HepG2 (cell line): ENCODE measurements at regions not wholly inside any gene's neighbourhood (a gene's known extent, or its start where the extent isn't known, plus 50 kb on each side); places are given as distances from the start of the nearest gene placed in this dataset.

Experiments used
- ARID2 ChIP-seq: sonication (generic); formaldehyde crosslinking; IDR thresholded peaks from 2 replicates; pipeline ENCODE4 v1.8.1; 2022; ENCODE audit warnings: mild to moderate bottlenecking, missing genetic modification reagents, borderline replicate concordance
- ARNT2 ChIP-seq: sonication (generic); formaldehyde crosslinking; IDR thresholded peaks from 2 replicates; pipeline ENCODE4 v1.8.0; 2022; ENCODE audit warnings: mild to moderate bottlenecking, low read depth, missing genetic modification reagents, moderate library complexity
- CTCF ChIP-seq: sonication (generic); formaldehyde crosslinking; IDR thresholded peaks from 2 replicates; pipeline ENCODE4 v1.5.0; 2020; ENCODE audit warnings: mild to moderate bottlenecking, missing genetic modification reagents, moderate library complexity
- FOXK2 ChIP-seq: fragments of 450-650 bp; IDR thresholded peaks from 2 replicates; pipeline ENCODE4 v1.6.1; 2016
- XRCC5 ChIP-seq: fragments of 200-400 bp; formaldehyde crosslinking; optimal IDR thresholded peaks from 2 replicates; pipeline ENCODE3; 2017; ENCODE audit warnings: mild to moderate bottlenecking, low read length
- ZNF513 ChIP-seq: sonication (generic); formaldehyde crosslinking; conservative IDR thresholded peaks from 2 replicates; pipeline ENCODE4 v1.5.0; 2020; ENCODE audit warnings: missing genetic modification reagents
- ZNF580 ChIP-seq: IDR thresholded peaks from 2 replicates; pipeline ENCODE4 v1.6.1; 2016; ENCODE audit warnings: low read depth, borderline replicate concordance
- ZZZ3 ChIP-seq: sonication (generic); formaldehyde crosslinking; IDR thresholded peaks from 2 replicates; pipeline ENCODE4 v1.4.0; 2020; ENCODE audit warnings: missing genetic modification reagents, mild to moderate bottlenecking, borderline replicate concordance
- TF ChIP-seq, protein P1 (sequence below): IDR thresholded peaks from 2 replicates; pipeline ENCODE4 v1.6.1; 2016; ENCODE audit warnings: low read depth, missing genetic modification reagents, missing compliant biosample characterization

DNA sequence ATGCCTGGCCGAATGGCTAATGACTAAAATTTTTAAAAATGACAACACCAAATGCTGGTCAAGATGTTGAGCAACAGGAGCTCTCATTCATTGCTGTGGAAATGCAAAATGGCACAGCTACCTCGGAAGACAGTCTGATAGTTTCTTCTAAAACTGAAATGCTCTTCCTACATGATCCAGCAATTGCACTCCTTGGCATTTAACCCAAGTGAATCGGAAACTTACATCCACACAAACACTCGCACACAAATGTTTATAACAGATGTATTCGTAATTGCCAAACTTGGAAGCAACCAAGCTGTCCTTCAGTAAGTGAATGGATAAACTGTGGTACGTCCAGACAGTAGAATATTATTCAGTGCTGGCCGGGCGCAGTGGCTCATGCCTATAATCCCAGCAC lies 56.4 kb upstream of the NCOA3 start:
- TF ChIP-seq XRCC5 (no peak), ZNF580 (CRISPR knock-in tag) (no peak), ARID2 (CRISPR knock-in tag) (no peak), FOXK2 (no peak), CTCF (no peak), ARNT2 (CRISPR knock-in tag) (no peak), ZNF513 (CRISPR knock-in tag) (no peak), ZZZ3 (CRISPR knock-in tag) (no peak)
- TF ChIP-seq, protein P1, sequence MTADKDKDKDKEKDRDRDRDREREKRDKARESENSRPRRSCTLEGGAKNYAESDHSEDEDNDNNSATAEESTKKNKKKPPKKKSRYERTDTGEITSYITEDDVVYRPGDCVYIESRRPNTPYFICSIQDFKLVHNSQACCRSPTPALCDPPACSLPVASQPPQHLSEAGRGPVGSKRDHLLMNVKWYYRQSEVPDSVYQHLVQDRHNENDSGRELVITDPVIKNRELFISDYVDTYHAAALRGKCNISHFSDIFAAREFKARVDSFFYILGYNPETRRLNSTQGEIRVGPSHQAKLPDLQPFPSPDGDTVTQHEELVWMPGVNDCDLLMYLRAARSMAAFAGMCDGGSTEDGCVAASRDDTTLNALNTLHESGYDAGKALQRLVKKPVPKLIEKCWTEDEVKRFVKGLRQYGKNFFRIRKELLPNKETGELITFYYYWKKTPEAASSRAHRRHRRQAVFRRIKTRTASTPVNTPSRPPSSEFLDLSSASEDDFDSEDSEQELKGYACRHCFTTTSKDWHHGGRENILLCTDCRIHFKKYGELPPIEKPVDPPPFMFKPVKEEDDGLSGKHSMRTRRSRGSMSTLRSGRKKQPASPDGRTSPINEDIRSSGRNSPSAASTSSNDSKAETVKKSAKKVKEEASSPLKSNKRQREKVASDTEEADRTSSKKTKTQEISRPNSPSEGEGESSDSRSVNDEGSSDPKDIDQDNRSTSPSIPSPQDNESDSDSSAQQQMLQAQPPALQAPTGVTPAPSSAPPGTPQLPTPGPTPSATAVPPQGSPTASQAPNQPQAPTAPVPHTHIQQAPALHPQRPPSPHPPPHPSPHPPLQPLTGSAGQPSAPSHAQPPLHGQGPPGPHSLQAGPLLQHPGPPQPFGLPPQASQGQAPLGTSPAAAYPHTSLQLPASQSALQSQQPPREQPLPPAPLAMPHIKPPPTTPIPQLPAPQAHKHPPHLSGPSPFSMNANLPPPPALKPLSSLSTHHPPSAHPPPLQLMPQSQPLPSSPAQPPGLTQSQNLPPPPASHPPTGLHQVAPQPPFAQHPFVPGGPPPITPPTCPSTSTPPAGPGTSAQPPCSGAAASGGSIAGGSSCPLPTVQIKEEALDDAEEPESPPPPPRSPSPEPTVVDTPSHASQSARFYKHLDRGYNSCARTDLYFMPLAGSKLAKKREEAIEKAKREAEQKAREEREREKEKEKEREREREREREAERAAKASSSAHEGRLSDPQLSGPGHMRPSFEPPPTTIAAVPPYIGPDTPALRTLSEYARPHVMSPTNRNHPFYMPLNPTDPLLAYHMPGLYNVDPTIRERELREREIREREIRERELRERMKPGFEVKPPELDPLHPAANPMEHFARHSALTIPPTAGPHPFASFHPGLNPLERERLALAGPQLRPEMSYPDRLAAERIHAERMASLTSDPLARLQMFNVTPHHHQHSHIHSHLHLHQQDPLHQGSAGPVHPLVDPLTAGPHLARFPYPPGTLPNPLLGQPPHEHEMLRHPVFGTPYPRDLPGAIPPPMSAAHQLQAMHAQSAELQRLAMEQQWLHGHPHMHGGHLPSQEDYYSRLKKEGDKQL: no peak
